ENCODE measurements at regions not wholly inside any gene's neighbourhood (a gene's known extent, or its start where the extent isn't known, plus 50 kb on each side); places are given as distances from the start of the nearest gene placed in this dataset.

- TF ChIP-seq EZH2phosphoT487 (IDR thresholded peaks at IDR 0.05; ENCODE audit: low read depth, severe bottlenecking, unreplicated experiment) (no peak), CTCF (IDR thresholded peaks at IDR 0.05; ENCODE audit: poor library complexity) (no peak), EZH2 (IDR thresholded peaks at IDR 0.05; ENCODE audit: borderline replicate concordance) (no peak)
Observed at GRCh38 chr21:34220556-34221195, 143.1 kb upstream of the KCNE2 start.

Data from hepatocyte (in vitro differentiated cells).